T47D (cell line): ENCODE measurements at regions not wholly inside any gene's neighbourhood (a gene's known extent, or its start where the extent isn't known, plus 50 kb on each side); places are given as distances from the start of the nearest gene placed in this dataset.

Experiments used
- DNase-seq, 2 experiments: peaks; one replicate each; pipeline versions ENCODE4 v3.0.0 to v3.0.0-alpha.2; 2011 to 2012; ENCODE audit warnings: low read depth in 1 of 2, low spot score in 1 of 2
- JUND ChIP-seq: IDR thresholded peaks from 2 replicates; pipeline ENCODE4 v1.6.1; 2012; ENCODE audit warnings: low read depth
- in situ Hi-C: cut with HindIII; loops from 2 replicates; pipeline ENCODE4 v1.10.0; 2016; ENCODE audit warnings: low sequenced_read_pairs, low pct_unique_long_range_greater_than_20kb

GRCh38 chr1:229180161-229180560 is 90.8 kb upstream of the RAB4A start:
- no peak for TF ChIP-seq JUND
- in situ Hi-C loops, result no loop called here
- DNase-seq, result no peak

GRCh38 chr1:229181419-229181818 is 89.5 kb upstream of the RAB4A start:
- TF ChIP-seq JUND, result no peak
- no peak for DNase-seq
- in situ Hi-C loops, result no loop called here

DNA sequence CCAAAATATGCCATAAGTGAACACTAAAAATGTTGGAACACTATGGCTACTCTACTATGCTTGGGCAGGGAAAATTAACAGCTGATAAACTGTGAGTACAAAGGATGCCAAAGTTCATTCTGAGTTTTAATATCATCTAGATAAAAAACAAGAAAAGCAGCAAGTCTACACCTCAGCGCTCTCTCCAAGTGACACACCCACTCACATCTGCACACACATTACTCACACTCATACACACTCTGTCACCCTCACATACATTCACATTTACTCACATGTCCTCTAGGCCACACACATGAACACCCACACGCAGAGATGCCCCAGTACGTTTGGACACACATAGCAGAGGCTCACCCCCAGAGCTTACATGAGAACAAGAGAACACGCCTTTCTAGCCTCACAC is 87.3 kb upstream of the RAB4A start:
- in situ Hi-C loops, result no loop called here
- no peak for DNase-seq
- no peak for TF ChIP-seq JUND

DNA sequence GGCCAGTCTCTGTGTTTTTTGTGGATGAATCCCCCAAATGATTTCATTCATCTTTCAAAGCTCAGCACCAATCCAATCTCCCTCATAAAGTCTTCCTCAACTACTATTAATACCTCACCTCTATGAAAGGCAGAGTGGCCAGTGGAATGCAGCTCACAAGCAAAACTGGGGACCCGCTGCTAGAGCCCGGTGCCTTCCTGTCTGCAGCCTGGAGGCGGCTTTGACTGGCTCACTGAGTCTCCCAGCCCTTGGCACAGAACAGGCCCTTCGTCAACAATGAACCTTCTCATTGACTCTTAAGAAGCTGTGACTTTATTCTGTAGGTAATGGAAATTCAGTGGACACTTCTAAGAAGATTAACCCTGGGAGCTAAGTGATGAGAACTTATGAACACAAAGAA is 86.8 kb upstream of the RAB4A start:
- in situ Hi-C loops, result no loop called here
- no peak for DNase-seq
- no peak for TF ChIP-seq JUND

- no peak for TF ChIP-seq JUND
- no peak for DNase-seq
- in situ Hi-C loops, result no loop called here
Measured at GRCh38 chr1:229185963-229186362, 84.9 kb upstream of the RAB4A start.

GRCh38 chr1:229186373-229187056 is 84.4 kb upstream of the RAB4A start:
- TF ChIP-seq JUND, result no peak
- in situ Hi-C loops, result no loop called here
- no peak for DNase-seq

GRCh38 chr1:229190057-229190575 is 80.8 kb upstream of the RAB4A start:
- DNase-seq, result no peak
- TF ChIP-seq JUND, result no peak
- in situ Hi-C loops, result no loop called here

DNA sequence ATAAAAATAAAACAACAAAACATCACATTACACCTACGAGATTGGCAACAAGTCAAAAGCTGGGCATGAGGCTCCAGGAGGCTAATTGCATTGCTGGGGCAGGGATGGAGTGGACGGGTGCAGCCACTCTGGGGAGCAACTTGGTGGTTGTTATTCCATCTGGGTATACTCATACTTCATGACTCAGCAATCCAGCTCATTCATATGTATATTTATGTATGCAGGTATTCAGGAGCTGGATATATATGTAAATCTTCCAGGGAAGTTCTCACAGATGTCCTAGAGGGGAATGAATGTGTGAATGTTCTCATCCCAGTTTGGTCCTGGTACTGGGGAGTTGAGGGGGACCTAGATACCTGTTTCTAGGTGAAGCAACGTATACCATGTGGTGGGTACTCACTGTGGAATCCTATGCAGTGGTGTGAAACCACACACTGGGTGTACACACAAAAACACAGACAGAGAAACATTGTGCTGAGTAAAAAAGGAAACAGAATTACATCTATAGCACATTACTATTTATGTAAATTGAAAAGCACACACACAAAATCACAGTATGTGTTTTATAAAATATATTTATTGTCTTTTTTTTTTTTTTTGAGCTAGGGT is 79.7 kb upstream of the RAB4A start:
- no peak for DNase-seq
- no peak for TF ChIP-seq JUND
- in situ Hi-C loops, result no loop called here

GRCh38 chr1:229192031-229192430 is 78.9 kb upstream of the RAB4A start:
- no peak for TF ChIP-seq JUND
- DNase-seq, result no peak
- in situ Hi-C loops, result no loop called here

- in situ Hi-C loops, result no loop called here
- TF ChIP-seq JUND, result no peak
- no peak for DNase-seq
Measured at GRCh38 chr1:229192853-229193252, 78.1 kb upstream of the RAB4A start.

DNA sequence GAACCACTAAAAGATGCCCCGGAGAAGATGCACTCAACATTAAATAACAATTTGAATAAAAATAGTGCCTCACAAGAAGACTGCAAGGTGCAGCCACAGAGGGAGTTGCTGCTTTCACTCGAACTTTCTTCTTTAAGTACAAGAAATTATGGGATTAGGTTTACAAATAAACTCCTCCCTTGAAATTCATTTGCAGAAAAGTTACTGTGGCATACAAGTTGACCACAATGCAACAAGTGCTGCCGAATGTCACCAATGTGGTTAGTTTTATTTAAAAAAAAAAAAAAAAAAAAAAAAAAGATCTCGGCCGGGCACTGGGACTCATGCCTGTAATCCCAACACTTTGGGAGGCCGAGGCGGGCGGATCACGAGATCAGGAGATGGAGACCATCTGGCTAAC is 76.8 kb upstream of the RAB4A start:
- in situ Hi-C loops, result no loop called here

DNA sequence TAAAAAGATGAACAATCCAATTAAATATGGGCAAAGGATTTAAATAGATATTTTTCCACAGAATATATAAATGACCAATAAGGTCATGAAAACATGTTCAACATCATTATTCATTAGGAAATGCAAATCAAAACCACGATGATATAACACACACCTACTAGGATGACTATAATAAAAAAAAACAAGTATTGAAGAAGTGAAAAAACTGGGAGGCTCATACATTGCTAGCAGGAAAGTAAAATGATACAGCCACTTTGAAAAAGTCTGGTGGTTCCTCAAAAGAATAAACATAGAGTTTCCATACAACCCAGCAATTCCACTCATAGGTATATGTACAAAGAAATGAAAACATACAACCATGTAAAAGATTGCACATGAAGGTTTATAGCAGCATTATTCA is 75.7 kb upstream of the RAB4A start:
- no peak for TF ChIP-seq JUND
- DNase-seq, result no peak
- in situ Hi-C loops, result no loop called here

More for the DNA sequence above, 76.8 kb upstream of the RAB4A start:
- no peak for DNase-seq
- no peak for TF ChIP-seq JUND

- no peak for TF ChIP-seq JUND
- no peak for DNase-seq
- in situ Hi-C loops, result no loop called here
Measured at GRCh38 chr1:229196404-229197264, 74.3 kb upstream of the RAB4A start.

GRCh38 chr1:229197265-229197585 is 73.7 kb upstream of the RAB4A start:
- TF ChIP-seq JUND, result no peak
- in situ Hi-C loops, result no loop called here
- no peak for DNase-seq
